Bronchial epithelial cell (primary cell): ENCODE measurements at regions not wholly inside any gene's neighbourhood (a gene's known extent, or its start where the extent isn't known, plus 50 kb on each side); places are given as distances from the start of the nearest gene placed in this dataset.

ENCODE experiments used
- DNase-seq: peaks from one replicate; pipeline ENCODE4 v3.0.0-alpha.2; 2010; ENCODE audit warnings: low read depth
- FAIRE-seq: peaks from 2 replicates; lab custom pipeline; 2011; peaks lifted over from hg19 to GRCh38; lab: Jason Lieb, UNC
- H3K27me3 ChIP-seq: 2 replicates; pipeline ENCODE4 v1.5.1; 2011; ENCODE audit warnings: low read length; ENCODE audit not compliant: control insufficient read depth, insufficient read depth
- H3K36me3 ChIP-seq: 2 replicates; pipeline ENCODE4 v1.5.1; 2011; ENCODE audit warnings: low read length; ENCODE audit not compliant: control insufficient read depth, insufficient read depth
- H3K4me3 ChIP-seq: 2 replicates; pipeline ENCODE4 v1.5.1; 2011; ENCODE audit warnings: mild to moderate bottlenecking, low read depth, low read length, control low read depth
- TF ChIP-seq, protein P1 (sequence below): IDR thresholded peaks from 2 replicates; pipeline ENCODE4 v1.5.1; 2011; ENCODE audit warnings: mild to moderate bottlenecking, moderate library complexity, low read length, control low read depth, inconsistent platforms; ENCODE audit not compliant: insufficient read depth, severe bottlenecking

DNA sequence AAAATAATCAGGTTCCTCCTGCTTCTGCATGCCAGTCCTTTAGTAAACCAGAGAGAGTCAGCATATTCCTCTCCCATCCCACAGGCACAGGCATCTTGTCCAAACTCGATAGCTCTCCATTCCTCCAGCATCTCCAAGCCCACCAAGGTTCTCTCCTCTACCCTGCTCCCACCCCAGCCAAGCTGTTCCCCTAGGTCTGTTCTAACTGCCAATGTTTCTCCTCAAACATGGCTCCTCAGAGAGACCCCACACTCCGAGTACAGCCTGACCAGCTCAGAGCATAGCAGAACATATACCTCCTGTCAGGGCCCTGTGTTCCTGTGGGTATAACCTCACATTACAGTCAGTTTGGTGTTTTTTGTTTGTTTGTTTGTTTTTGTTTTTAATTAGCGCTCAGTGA lies 177.8 kb downstream of the VEGFA start:
- FAIRE-seq = no peak
- TF ChIP-seq, protein P1, sequence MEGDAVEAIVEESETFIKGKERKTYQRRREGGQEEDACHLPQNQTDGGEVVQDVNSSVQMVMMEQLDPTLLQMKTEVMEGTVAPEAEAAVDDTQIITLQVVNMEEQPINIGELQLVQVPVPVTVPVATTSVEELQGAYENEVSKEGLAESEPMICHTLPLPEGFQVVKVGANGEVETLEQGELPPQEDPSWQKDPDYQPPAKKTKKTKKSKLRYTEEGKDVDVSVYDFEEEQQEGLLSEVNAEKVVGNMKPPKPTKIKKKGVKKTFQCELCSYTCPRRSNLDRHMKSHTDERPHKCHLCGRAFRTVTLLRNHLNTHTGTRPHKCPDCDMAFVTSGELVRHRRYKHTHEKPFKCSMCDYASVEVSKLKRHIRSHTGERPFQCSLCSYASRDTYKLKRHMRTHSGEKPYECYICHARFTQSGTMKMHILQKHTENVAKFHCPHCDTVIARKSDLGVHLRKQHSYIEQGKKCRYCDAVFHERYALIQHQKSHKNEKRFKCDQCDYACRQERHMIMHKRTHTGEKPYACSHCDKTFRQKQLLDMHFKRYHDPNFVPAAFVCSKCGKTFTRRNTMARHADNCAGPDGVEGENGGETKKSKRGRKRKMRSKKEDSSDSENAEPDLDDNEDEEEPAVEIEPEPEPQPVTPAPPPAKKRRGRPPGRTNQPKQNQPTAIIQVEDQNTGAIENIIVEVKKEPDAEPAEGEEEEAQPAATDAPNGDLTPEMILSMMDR = no peak
- no peaks in the 10 kb centered on the region for H3K36me3 ChIP-seq
- no peak for DNase-seq
- no peaks in the 10 kb centered on the region for H3K27me3 ChIP-seq
- no peak overlapping the region for H3K4me3 ChIP-seq

DNA sequence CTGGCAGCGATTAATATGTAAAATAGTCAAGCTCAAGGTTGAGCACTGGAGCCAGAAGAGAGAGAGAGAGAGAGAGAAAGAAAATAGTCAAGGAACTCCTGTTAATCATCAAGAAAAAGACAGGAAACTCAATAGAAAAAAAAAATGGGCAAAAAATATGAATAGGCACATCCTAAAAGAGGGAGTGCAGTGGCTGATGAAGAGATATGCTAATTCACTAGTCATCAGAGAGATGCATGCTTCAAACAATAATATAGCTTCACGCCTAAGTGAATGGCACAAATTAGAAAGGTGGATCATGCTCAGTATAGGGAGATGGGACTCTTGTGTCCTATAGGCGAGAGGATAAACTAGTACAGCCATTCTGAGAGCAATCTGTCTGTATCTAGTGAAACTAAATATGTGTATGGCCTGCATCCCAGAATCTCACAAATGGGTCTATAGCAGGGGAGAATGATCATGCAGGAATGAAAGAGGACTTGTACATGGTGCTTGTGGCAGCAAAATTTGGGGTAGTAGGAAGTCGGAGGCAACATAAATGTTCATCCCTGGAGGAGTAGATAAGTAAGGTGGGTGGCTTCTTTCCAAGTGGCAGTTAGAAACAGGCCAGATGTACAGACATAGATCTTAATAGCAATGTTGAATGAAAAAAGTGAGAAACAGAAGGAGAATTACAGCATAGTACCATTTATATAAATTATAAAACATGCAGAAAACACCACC lies 176.8 kb downstream of the VEGFA start:
- Histone ChIP-seq H3K4me3 (no peak overlapping the region), H3K27me3 (no peaks in the 10 kb centered on the region), H3K36me3 (no peaks in the 10 kb centered on the region)
- DNase-seq = no peak
- no peak for FAIRE-seq
- TF ChIP-seq, protein P1 = no peak

DNA sequence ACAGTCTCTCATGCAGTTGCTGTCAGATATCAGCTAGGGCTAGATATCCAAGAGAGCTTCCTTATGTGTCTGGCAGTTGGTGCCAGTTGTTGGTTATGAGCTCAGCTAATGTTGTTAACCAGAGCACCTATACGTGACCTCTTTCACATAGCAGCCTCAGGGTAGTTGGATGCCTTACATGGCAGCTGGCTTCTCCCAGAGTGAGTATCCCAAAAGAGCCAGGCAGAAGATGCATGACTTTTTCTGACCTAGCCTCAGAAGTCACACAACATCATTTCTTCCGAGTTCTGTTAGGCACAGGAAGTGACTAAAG lies 175.7 kb downstream of the VEGFA start:
- Histone ChIP-seq H3K27me3 (no peaks in the 10 kb centered on the region), H3K4me3 (no peak overlapping the region), H3K36me3 (no peaks in the 10 kb centered on the region)
- TF ChIP-seq, protein P1 = no peak
- no peak for FAIRE-seq
- no peak for DNase-seq

DNA sequence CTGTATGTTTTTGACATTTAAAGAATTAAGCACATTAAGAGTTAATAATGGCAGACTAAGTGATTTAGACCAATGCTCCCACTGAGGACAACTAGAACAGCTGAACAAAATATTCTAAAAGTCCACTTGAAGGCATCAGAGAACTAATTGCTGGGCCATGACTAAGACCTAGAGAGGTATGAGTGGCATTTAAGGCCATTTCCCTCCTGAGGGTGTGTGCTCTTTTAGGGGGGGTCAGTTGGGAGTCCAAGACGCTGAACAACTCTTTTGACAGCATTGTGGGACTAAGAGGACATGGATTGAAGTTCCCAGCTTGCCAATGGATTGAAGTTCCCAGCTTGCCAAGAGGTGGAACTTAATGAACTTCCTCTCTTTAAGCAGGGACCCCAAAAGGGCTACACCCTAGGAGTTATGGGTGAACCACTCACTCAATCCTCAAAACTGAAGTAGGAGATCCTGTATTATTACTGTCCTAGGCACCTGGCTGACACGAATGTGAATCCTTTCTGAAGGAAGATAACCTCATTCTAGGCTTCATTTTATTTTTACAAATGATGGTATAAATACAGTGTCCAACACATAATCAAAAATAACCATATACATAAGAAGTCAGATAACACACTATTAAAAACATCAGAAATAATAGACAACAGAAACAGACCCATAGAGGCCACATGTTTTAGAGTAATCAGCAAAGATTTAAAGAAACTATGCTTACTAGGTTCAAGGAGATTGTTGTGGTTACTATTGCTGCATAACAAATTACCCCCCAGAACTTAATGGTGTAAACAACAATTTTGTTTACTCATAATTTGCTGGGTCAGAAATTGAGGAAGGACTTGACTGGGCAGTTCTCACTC lies 175.1 kb downstream of the VEGFA start:
- Histone ChIP-seq H3K27me3 (no peaks in the 10 kb centered on the region), H3K4me3 (no peak overlapping the region), H3K36me3 (no peaks in the 10 kb centered on the region)
- TF ChIP-seq, protein P1 = no peak
- no peak for DNase-seq
- no peak for FAIRE-seq

DNA sequence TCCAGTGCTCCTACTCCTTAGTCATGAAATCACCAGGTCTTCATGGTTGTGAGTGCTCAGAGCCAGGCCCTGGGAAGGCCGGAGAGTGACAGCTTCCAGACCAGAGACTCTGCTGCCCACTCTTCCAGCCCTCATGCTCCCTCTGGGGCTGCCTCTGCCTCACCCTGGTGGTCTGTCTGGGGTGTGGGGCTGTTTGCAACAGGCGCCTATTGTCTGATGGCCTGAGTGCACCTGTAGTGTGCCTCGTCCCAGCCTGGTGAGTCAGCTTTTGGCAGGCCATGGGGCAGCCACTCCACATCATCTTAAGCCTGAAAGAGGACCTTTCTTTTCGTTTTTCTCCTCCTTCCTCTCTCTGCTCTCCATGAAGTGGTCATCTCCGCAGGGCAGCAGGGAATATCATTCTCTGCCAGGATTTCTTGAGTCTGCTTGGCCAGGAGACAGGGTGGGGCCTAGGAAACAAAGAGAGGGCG lies 173.8 kb downstream of the VEGFA start:
- FAIRE-seq (no peak), DNase-seq (no peak)
- H3K27me3 ChIP-seq = no peaks in the 10 kb centered on the region
- H3K4me3 ChIP-seq = no peak overlapping the region
- H3K36me3 ChIP-seq = no peaks in the 10 kb centered on the region
- TF ChIP-seq, protein P1 = no peak
